ENCODE measurements at regions not wholly inside any gene's neighbourhood (a gene's known extent, or its start where the extent isn't known, plus 50 kb on each side); places are given as distances from the start of the nearest gene placed in this dataset.

DNA sequence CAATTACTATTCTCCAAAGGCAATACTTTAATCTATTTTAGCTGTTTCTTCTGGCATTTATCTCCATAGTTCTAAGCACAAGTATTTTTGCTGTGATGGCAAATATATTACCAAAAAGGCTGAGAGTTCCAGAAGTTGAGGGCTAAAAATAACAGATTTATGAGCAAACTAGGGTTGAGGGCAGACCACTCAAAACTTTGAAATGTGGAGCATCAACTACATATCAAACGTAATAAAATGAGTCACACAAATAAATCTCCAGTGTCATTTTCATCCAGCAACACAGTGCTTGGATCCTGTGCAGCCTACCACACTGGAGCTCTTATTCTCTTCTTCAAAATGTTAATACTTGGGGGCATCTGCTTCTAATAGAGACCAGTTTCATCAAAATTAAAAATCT is 163.9 kb downstream of the HS3ST1 start:
- DNase-seq, result no peak

DNA sequence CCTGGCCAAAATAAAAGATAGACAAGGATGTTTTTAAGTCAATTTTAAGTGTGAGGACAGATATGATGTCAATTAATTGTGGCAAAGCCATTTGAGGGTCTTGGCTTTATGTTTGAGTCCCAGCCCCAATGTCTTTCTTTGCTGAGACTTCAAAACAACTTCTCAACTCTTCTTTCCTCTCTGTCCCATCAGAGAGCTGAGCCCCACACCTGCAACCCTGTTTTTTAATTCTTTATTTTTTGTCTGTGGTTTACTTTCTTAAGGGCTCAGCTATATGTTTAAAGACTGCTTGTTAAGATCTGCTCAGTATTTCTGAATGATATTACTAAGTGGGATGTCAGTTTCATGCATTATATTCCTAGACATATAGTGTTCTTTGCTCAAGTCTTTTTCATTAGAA is 164.3 kb downstream of the HS3ST1 start:
- DNase-seq, result no peak

- no peak for DNase-seq
Measured at GRCh38 chr4:11263208-11263607, 165.5 kb downstream of the HS3ST1 start.

DNA sequence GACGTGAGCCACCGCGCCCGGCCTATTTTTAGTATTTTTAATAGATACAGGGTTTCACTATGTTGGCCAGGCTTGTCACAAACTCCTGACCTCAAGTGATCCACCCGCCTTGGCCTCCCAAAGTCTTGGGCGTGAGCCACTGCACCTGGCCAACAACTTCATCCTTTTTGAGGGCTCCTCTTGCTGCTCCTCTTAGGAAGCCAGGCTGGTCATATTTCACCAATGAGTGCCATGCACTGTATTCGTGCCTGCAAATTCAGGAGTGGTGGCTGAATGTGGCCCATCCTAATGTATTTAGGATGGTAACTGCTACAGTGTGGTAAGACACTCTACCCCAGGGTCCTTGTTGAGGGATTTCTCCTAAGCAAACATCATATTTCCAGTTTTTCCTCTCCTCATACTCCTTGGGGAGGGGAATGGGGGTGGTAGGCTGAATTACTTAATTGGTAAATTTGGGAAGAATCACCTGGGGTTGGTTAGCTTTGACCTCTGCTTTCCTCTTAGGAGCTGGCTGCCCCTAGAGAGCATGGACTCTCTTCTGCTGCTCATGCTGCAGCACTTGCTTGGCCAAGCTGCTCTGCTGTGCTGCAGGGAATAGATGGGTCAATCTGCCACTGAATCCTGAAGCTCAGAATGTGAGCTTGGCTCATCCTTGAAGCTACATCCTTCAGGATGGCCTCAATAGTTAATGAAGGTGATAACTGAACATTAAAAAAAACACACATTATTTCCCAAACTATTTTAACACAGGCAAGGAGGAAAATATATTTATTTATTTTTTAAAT is 167.4 kb downstream of the HS3ST1 start:
- DNase-seq, result no peak

GRCh38 chr4:11259837-11260236 is 168.9 kb downstream of the HS3ST1 start:
- DNase-seq, result no peak

DNA sequence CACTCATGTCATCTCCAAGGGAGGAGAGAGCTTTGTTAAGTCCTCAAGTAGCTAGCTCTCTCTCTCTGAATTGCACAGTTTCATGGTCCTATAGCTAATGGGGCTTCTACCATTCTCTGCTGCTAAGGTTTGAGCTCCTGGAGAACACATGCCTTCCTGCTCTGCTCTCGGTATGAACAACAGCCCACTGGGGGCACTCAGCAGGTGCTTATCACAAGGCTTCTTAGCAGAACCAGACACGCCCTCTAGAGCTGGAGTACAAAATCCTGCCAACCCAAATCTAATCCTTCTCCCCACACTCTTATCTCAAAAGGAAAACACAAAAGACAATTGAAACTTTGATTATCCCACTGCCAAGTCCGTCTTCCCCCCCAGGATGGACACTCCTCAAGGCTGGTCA is 176.5 kb downstream of the HS3ST1 start:
- no peak for DNase-seq

- no peak for DNase-seq
Measured at GRCh38 chr4:11250510-11250909, 178.2 kb downstream of the HS3ST1 start.

- no peak for DNase-seq
Measured at GRCh38 chr4:11232015-11232414, 196.7 kb downstream of the HS3ST1 start.

DNA sequence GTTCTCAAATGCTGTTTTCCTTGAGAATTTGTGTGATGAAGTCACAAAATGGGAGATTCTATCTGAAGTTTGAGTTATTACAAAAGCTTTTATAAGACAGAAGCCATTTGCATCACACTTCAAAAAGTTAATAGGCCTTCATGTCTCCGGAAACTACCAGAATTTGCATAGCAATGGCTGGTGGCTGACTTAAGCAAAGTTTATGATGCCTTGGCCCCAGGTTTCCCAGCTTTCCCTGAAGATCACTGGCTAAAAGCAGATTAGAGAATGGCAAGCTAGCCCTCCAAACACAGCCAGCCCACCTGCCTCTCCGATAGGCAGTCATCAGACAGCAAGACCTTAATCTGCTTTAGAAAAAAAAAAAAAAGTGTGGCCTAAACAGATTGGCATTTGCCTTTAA is 197.8 kb downstream of the HS3ST1 start:
- DNase-seq, result no peak

GRCh38 chr4:11228530-11228929 is 200.2 kb downstream of the HS3ST1 start:
- DNase-seq, result no peak

DNA sequence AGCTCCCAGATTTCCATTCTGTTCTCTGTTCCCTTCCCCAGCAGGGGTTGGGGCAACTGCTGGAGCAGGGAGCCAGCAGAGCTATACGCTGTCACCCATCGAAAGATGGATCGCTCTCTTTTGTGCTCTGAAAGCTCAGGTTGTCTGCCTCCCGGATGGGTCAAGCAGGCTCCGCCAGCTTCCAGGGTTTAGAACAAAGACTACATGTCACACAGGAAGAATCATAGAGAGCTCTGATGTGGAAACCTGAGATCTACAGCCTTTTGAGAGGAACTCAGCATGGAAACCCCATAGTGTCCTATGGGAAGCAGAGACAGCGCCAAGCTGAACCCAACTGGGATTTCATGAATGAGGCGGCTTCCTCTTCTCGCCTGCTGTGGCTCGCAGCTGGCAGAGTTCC is 205.4 kb downstream of the HS3ST1 start:
- DNase-seq, result no peak

GRCh38 chr4:11218692-11219091 is 210.0 kb downstream of the HS3ST1 start:
- no peak for DNase-seq

DNA sequence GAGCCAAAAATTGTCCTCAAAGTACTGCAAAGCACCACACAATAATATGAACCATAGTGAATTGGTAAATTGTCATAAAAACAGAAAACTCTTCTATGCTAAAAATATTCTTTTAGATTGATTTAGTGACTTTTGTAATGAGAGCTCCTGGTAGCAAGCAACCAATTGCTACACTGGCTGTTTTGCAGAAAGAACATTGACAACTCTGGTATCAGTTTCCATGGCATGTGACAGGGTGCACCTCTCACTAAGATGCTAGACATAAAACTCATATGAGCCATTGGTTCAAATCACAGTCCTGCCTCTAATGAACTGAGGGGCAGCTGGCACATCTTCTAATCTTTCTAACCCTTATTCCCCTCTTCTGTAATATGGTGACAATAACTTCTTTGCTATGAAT is 212.2 kb downstream of the HS3ST1 start:
- DNase-seq, result no peak

DNA sequence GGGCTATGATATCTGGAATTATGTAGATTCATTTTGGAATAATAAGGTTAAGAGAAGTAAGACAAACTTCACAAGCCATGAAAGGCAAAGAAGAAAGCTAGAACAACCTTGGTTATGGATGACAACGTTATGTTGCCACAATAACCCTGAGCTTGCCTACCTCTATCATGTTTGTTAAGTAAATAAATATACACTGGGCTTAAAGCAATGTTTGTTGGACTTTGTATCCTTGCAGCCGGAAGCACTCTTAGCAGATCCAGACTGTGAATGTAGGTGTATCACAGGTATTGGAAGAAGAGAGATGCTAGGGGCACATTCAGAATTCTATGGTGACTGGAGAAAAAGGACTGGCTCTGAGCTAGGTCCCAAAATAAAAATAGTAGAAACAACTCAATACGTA is 214.4 kb downstream of the HS3ST1 start:
- DNase-seq, result no peak

DNA sequence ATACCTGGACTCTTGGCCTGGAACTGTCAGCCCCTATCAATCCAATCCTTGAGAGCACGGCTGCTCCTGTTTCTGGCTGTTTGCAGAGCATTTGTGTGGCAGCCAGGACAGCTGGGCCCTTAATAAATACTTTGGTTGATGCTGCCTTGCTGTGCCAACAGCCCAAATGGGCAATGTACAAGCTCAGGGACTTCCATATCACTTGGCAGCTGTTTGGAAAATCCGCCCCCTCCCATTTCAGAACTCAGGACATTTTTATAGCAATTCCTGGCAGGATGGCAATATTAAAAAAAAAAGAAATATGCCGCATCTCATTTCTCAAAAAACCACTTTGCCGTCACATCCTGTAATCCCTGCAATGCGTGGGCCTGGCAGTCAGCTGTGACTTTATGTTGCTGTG is 218.9 kb downstream of the HS3ST1 start:
- no peak for DNase-seq

GRCh38 chr4:11201256-11201655 is 227.4 kb downstream of the HS3ST1 start:
- no peak for DNase-seq

- no peak for DNase-seq
Measured at GRCh38 chr4:11198516-11199305, 230.0 kb downstream of the HS3ST1 start.

- no peak for DNase-seq
Measured at GRCh38 chr4:11197631-11198341, 230.9 kb downstream of the HS3ST1 start.

DNA sequence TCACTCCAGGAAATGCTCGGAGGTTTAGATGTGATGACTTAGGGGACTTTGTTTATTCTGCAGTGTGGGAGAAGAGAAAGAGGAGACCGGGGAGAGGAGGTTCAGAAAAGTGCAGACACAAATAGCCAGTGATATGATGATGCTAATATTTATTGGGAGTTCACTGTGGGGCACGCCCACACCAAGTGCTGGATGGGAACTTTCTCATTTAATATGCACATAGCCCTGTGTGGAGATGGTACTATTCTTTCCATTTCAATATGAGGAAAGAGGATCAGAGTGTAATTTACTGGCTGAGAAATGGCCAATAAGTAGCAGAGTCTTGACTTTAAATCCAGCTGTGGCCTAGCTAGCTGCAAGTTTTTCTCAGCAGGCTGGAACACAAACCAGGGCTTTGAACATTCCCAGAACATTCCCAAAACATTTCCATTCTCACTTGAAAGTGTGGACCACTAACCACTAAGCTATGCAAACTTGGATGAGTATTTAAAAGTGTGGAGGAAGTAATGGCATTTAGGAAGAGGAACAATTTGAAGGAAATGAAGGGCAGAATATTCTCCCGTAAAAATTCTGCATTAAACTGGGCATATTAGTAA is 231.7 kb downstream of the HS3ST1 start:
- DNase-seq, result no peak

DNA sequence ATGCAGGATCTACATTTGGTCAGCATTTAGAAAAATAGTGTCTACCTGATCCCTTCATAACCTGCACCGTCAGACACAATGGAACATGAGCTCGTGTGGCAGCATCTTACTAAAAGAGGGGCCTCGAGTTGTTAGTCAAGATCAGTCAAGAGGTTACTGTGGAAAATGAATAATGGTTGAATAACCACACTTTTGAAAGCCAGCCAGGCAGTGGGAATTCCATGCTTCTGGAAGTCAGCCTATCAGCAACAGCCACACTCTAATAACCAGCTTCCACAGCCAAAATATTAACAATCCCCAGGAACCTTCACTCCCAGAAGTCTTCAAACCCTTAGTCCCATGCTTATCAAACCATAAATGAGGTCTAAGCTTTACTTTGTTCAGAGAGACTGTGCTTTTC is 234.3 kb downstream of the HS3ST1 start:
- DNase-seq, result no peak

- DNase-seq, result no peak
Measured at GRCh38 chr4:11189756-11190155, 238.9 kb downstream of the HS3ST1 start.

GRCh38 chr4:11183356-11183740 is 245.3 kb downstream of the HS3ST1 start:
- no peak for DNase-seq

DNA sequence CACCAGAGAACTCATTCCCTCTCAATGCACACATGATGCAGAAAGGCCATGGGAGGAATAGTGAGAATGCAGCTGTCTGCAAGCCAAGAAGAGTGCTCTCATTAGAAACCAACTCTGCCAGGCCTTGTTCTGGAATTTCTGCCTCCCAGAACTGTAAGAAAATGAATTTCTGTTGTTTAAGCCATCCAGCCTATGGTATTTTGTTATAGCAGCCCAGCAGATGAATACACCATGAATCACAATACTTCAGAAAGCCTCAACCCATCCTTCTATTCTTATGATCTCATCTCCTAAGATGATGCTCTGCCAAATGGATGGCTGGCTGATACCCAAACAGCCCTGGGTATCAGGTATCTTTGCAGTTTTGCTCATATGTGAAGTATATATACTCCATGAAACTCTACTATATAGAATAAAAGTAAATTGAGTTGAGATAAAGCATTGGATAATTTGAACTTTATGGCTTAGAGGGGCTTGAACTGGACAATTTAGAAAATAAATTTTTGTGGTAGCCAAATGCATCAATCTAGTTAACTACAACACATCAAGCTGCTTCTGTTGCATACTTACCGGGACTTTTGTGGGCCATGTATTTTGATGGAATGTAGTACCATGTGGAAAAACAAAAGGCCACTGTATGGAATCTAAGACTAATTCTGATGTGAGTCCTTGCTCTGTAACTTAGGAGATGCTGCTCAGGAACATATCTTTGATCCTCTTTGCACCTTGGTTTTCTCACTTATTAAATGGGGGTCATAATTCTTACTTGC is 245.9 kb downstream of the HS3ST1 start:
- DNase-seq, result no peak
